NB4 (cell line): ENCODE measurements at regions not wholly inside any gene's neighbourhood (a gene's known extent, or its start where the extent isn't known, plus 50 kb on each side); places are given as distances from the start of the nearest gene placed in this dataset.

ENCODE experiments used
- POLR2A ChIP-seq: IDR thresholded peaks from 2 replicates; pipeline ENCODE4 v1.6.1; 2011; ENCODE audit warnings: mild to moderate bottlenecking; ENCODE audit not compliant: insufficient read length; ENCODE audit errors: extremely low read depth
- TF ChIP-seq, protein P1 (sequence below): IDR thresholded peaks from one replicate; pipeline ENCODE4 v1.5.1; 2012; ENCODE audit warnings: low read depth, low read length
- TF ChIP-seq, protein P2 (sequence below): IDR thresholded peaks from 2 replicates; pipeline ENCODE4 v1.6.1; 2011; ENCODE audit warnings: low read depth, low read length

DNA sequence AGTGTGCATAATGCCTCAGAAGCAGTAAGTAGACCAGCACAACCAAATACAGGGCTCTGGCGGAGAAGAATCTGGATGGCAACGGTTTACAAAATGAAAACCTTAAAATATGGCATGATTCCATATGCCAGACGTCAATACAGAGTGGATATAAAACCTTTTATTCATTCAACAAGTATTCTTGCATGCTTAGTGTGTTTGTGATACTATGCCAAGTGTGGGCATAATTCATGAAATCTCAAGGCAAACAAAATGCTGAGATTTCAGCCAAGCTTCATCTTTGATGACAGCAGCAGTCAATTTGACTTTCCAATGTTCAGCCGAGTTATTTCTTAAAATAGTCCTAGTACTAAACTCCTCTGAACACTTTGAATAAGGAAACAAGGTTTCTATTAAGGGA, 119.4 kb downstream of the CD24 start:
- TF ChIP-seq, protein P1, sequence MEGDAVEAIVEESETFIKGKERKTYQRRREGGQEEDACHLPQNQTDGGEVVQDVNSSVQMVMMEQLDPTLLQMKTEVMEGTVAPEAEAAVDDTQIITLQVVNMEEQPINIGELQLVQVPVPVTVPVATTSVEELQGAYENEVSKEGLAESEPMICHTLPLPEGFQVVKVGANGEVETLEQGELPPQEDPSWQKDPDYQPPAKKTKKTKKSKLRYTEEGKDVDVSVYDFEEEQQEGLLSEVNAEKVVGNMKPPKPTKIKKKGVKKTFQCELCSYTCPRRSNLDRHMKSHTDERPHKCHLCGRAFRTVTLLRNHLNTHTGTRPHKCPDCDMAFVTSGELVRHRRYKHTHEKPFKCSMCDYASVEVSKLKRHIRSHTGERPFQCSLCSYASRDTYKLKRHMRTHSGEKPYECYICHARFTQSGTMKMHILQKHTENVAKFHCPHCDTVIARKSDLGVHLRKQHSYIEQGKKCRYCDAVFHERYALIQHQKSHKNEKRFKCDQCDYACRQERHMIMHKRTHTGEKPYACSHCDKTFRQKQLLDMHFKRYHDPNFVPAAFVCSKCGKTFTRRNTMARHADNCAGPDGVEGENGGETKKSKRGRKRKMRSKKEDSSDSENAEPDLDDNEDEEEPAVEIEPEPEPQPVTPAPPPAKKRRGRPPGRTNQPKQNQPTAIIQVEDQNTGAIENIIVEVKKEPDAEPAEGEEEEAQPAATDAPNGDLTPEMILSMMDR, result no peak
- TF ChIP-seq POLR2A, result no peak
- TF ChIP-seq, protein P2, sequence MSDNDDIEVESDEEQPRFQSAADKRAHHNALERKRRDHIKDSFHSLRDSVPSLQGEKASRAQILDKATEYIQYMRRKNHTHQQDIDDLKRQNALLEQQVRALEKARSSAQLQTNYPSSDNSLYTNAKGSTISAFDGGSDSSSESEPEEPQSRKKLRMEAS, result no peak
